H9 (cell line): ENCODE measurements at regions not wholly inside any gene's neighbourhood (a gene's known extent, or its start where the extent isn't known, plus 50 kb on each side); places are given as distances from the start of the nearest gene placed in this dataset.

ENCODE experiments used
- DNase-seq: peaks from one replicate; pipeline ENCODE4 v3.0.0-alpha.2; 2017
- H2AFZ ChIP-seq: one replicate; pipeline ENCODE4 v1.6.1; 2013; ENCODE audit warnings: mild to moderate bottlenecking, low read length, control low read depth, moderate library complexity
- H2AK5ac ChIP-seq: 2 replicates; pipeline ENCODE4 v1.6.1; 2013; ENCODE audit warnings: low read length, control low read depth, mixed read lengths; ENCODE audit not compliant: insufficient read length
- H2BK120ac ChIP-seq: one replicate; pipeline ENCODE4 v1.6.1; 2013; ENCODE audit warnings: low read depth, mild to moderate bottlenecking, low read length, control low read depth, inconsistent platforms; ENCODE audit not compliant: poor library complexity, severe bottlenecking
- H2BK12ac ChIP-seq: 2 replicates; pipeline ENCODE4 v1.6.1; 2013; ENCODE audit warnings: low read length, control low read depth, mixed read lengths, low read depth; ENCODE audit not compliant: insufficient read length
- H2BK15ac ChIP-seq: 2 replicates; pipeline ENCODE4 v1.6.1; 2013; ENCODE audit warnings: low read depth, low read length, control low read depth
- H2BK20ac ChIP-seq: one replicate; pipeline ENCODE4 v1.6.1; 2013; ENCODE audit warnings: low read depth, mild to moderate bottlenecking, low read length, control low read depth, inconsistent platforms; ENCODE audit not compliant: poor library complexity, severe bottlenecking
- H2BK5ac ChIP-seq: 2 replicates; pipeline ENCODE4 v1.6.1; 2013; ENCODE audit warnings: low read length, control low read depth, mixed read lengths; ENCODE audit not compliant: insufficient read length
- H3K14ac ChIP-seq: 2 replicates; pipeline ENCODE4 v1.6.1; 2013; ENCODE audit warnings: low read length, control low read depth; ENCODE audit not compliant: insufficient read depth
- H3K18ac ChIP-seq: 2 replicates; pipeline ENCODE4 v1.6.1; 2013; ENCODE audit warnings: low read depth, mild to moderate bottlenecking, mixed read lengths, low read length, control low read depth; ENCODE audit not compliant: insufficient read length
- H3K23ac ChIP-seq: 2 replicates; pipeline ENCODE4 v1.6.1; 2013; ENCODE audit warnings: low read length, control low read depth, mixed read lengths, low read depth; ENCODE audit not compliant: insufficient read length
- H3K23me2 ChIP-seq: 2 replicates; pipeline ENCODE4 v1.6.1; 2013; ENCODE audit warnings: low read depth, mild to moderate bottlenecking, mixed read lengths, low read length, control low read depth; ENCODE audit not compliant: insufficient read length, poor library complexity, severe bottlenecking
- H3K27ac ChIP-seq: 2 replicates; pipeline ENCODE4 v1.5.1; 2013; ENCODE audit warnings: low read length, control low read depth, mixed read lengths, low read depth; ENCODE audit not compliant: insufficient read length
- H3K27me3 ChIP-seq: 2 replicates; pipeline ENCODE4 v1.6.1; 2013; ENCODE audit warnings: low read length, control low read depth, inconsistent platforms; ENCODE audit not compliant: insufficient read depth
- H3K4ac ChIP-seq: 2 replicates; pipeline ENCODE4 v1.6.1; 2013; ENCODE audit warnings: low read depth, mild to moderate bottlenecking, control low read depth, inconsistent platforms, low read length, moderate library complexity
- H3K4me1 ChIP-seq: 2 replicates; pipeline ENCODE4 v1.6.1; 2013; ENCODE audit warnings: low read length, control low read depth, inconsistent platforms; ENCODE audit not compliant: insufficient read depth
- H3K4me2 ChIP-seq: 2 replicates; pipeline ENCODE4 v1.6.1; 2013; ENCODE audit warnings: low read length, control low read depth, mixed read lengths; ENCODE audit not compliant: insufficient read length, insufficient read depth
- H3K56ac ChIP-seq: 2 replicates; pipeline ENCODE4 v1.6.1; 2013; ENCODE audit warnings: low read depth, mild to moderate bottlenecking, mixed read lengths, low read length, control low read depth; ENCODE audit not compliant: insufficient read length
- H3K79me1 ChIP-seq: 2 replicates; pipeline ENCODE4 v1.6.1; 2013; ENCODE audit warnings: low read depth, mild to moderate bottlenecking, moderate library complexity, low read length, control low read depth, inconsistent platforms; ENCODE audit not compliant: insufficient read depth, poor library complexity, severe bottlenecking
- H3K79me2 ChIP-seq: 2 replicates; pipeline ENCODE4 v1.6.1; 2013; ENCODE audit warnings: low read length, control low read depth, inconsistent platforms; ENCODE audit not compliant: insufficient read depth
- H3K9ac ChIP-seq: 2 replicates; pipeline ENCODE4 v1.6.1; 2013; ENCODE audit warnings: low read length, control low read depth, mixed read lengths; ENCODE audit not compliant: insufficient read length; ENCODE audit errors: extremely low read depth
- H3K9me3 ChIP-seq: one replicate; pipeline ENCODE4 v1.6.1; 2013; ENCODE audit warnings: low read depth, low read length, inconsistent platforms; ENCODE audit not compliant: control insufficient read depth
- H3T11ph ChIP-seq: one replicate; pipeline ENCODE4 v1.6.1; 2013; ENCODE audit warnings: mild to moderate bottlenecking, low read length, control low read depth, inconsistent platforms
- H4K20me1 ChIP-seq: one replicate; pipeline ENCODE4 v1.6.1; 2013; ENCODE audit not compliant: control insufficient read depth, insufficient read length, insufficient read depth
- H4K5ac ChIP-seq: 2 replicates; pipeline ENCODE4 v1.6.1; 2013; ENCODE audit warnings: low read depth, mild to moderate bottlenecking, mixed read lengths, low read length, control low read depth; ENCODE audit not compliant: insufficient read length
- H4K8ac ChIP-seq: replicated peaks from 2 replicates; pipeline ENCODE4 v1.6.1; 2013; ENCODE audit warnings: low read length, control low read depth, mixed read lengths, low read depth; ENCODE audit not compliant: insufficient read length
- H4K91ac ChIP-seq: 2 replicates; pipeline ENCODE4 v1.6.1; 2013; ENCODE audit warnings: low read depth, mild to moderate bottlenecking, moderate library complexity, mixed read lengths, low read length, control low read depth; ENCODE audit not compliant: insufficient read length
- H3K27ac Mint-ChIP-seq, 3 experiments: 2 replicates in 2 of 3; 3 replicates in 1 of 3; pipeline ENCODE4 v1.8.0; 2020 to 2021; ENCODE audit warnings: mixed read lengths in 3 of 3, mild to moderate bottlenecking in 1 of 3, moderate library complexity in 1 of 3
- H3K27me3 Mint-ChIP-seq: 2 replicates; pipeline ENCODE4 v1.8.0; 2021; ENCODE audit warnings: low read depth, mild to moderate bottlenecking, moderate library complexity, mixed read lengths
- H3K36me3 Mint-ChIP-seq, 3 experiments: 2 replicates in 2 of 3; 3 replicates in 1 of 3; pipeline ENCODE4 v1.8.0; 2020 to 2021; ENCODE audit warnings: low read depth in 3 of 3, mixed read lengths in 3 of 3; ENCODE audit not compliant: insufficient read depth in 1 of 3
- H3K4me1 Mint-ChIP-seq, 2 experiments: 2 replicates each; pipeline ENCODE4 v1.8.0; 2020; ENCODE audit warnings: mixed read lengths in 2 of 2
- H3K4me3 Mint-ChIP-seq, 2 experiments: 2 replicates in 1 of 2; 3 replicates in 1 of 2; pipeline ENCODE4 v1.8.0; 2020 to 2021; ENCODE audit warnings: mild to moderate bottlenecking in 2 of 2, mixed read lengths in 2 of 2, moderate library complexity in 1 of 2
- H3K9me3 Mint-ChIP-seq, 2 experiments: 2 replicates in 1 of 2; 3 replicates in 1 of 2; pipeline ENCODE4 v1.8.0; 2020; ENCODE audit warnings: mild to moderate bottlenecking in 2 of 2, mixed read lengths in 2 of 2, moderate library complexity in 1 of 2
- WGBS: extraction: QIAGEN DNeasy Blood & Tissue Kit; methylation state at CpG from one replicate; pipeline ENCODE4 v1.1.7; 2013; ENCODE audit warnings: missing lambda C conversion rate, low lambda C conversion rate, mixed read lengths; ENCODE audit not compliant: insufficient read length; ENCODE audit errors: extremely low coverage; 5-methylcytosine and 5-hydroxymethylcytosine counted together
- TF ChIP-seq, protein P1 (sequence below): fragments of 200-600 bp; sonication (generic); conservative IDR thresholded peaks from 3 replicates; pipeline ENCODE4 v1.8.0; 2021; ENCODE audit warnings: antibody characterized with exemption, mild to moderate bottlenecking

DNA sequence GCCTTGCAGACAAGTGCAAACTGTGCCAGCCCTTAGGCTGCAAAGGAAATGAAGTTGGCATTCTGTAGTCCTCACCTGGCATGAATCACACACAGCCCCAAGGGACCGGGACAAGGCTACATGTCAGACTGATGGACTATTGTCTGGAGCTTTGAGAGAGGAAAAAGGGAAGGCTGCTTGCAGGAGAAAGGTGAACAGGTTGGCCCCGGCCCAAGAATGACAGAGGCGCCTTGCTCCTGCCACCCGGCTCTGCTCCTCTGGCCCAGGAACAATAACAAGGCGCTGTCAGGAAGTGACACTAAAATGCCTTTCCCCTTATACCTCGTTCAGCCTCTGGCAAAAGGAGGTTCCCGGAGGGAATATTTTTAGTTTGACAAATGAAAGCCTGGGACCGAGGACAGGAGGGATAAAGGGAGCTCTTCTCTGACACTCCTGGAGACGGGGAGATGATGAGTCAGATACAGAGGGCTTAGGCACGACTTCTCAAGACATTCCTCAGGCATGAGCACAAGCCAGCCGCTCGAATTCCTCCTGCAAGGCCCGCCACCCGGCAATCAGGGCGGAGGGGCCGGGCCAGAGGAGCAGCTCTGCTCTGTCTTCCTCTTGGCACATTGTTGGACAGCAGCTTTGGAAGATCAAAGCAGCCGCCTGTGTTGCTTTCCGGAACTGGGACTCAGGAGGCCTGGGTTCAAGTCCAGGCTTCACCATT, 105.8 kb downstream of the NOG start:
- TF ChIP-seq, protein P1, sequence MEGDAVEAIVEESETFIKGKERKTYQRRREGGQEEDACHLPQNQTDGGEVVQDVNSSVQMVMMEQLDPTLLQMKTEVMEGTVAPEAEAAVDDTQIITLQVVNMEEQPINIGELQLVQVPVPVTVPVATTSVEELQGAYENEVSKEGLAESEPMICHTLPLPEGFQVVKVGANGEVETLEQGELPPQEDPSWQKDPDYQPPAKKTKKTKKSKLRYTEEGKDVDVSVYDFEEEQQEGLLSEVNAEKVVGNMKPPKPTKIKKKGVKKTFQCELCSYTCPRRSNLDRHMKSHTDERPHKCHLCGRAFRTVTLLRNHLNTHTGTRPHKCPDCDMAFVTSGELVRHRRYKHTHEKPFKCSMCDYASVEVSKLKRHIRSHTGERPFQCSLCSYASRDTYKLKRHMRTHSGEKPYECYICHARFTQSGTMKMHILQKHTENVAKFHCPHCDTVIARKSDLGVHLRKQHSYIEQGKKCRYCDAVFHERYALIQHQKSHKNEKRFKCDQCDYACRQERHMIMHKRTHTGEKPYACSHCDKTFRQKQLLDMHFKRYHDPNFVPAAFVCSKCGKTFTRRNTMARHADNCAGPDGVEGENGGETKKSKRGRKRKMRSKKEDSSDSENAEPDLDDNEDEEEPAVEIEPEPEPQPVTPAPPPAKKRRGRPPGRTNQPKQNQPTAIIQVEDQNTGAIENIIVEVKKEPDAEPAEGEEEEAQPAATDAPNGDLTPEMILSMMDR = no peak
- Histone ChIP-seq H3K27me3 (no peaks in the 10 kb centered on the region), H2BK20ac (no peak overlapping the region), H2BK5ac (no peak overlapping the region), H3K79me2 (no peaks in the 10 kb centered on the region), H4K8ac (no peak overlapping the region), H3K14ac (no peak overlapping the region; the same call in 1 of the 2 replicates), H3K79me1 (no peaks in the 10 kb centered on the region), H3K23ac (no peak overlapping the region), H2BK15ac (no peak overlapping the region), H4K20me1 (peaks cover 3% of the 10 kb centered on the region), H2AFZ (no peak overlapping the region), H4K5ac (no peak overlapping the region), H4K91ac (no peak overlapping the region), H2BK12ac (no peak overlapping the region), H3K4me1 (no peaks in the 10 kb centered on the region; the same call in 1 of the 2 replicates), H2AK5ac (no peak overlapping the region), H2BK120ac (no peak overlapping the region), H3K4me2 (no peak overlapping the region), H3K4ac (no peak overlapping the region), H3K18ac (no peak overlapping the region), H3K27ac (no peak overlapping the region), H3K56ac (no peak overlapping the region), H3K23me2 (no peaks in the 10 kb centered on the region), H3K9ac (no peak overlapping the region), H3T11ph (no peak overlapping the region), H3K9me3 (no peaks in the 10 kb centered on the region)
- H3K27ac Mint-ChIP-seq = no peak overlapping the region; a peak in 1 of 7 replicates
- no peaks in the 10 kb centered on the region; a peak in 1 of 5 replicates for H3K9me3 Mint-ChIP-seq
- H3K36me3 Mint-ChIP-seq = no peaks in the 10 kb centered on the region
- H3K4me3 Mint-ChIP-seq = no peak overlapping the region
- peak; percentile 92 for DNase-seq
- H3K27me3 Mint-ChIP-seq = peaks cover 4% of the 10 kb centered on the region
- WGBS = no CpG with 5 or more reads among the region's 18 CpGs
- peaks cover 13 to 16% of the 10 kb centered on the region in 2 experiments for H3K4me1 Mint-ChIP-seq
